Upper lobe of left lung (tissue), 6 donors: ENCODE measurements at regions not wholly inside any gene's neighbourhood (a gene's known extent, or its start where the extent isn't known, plus 50 kb on each side); places are given as distances from the start of the nearest gene placed in this dataset.

ENCODE experiments used
- ATAC-seq, 2 donors: fragments of 200-7000 bp; cut with Tn5 transposase; one replicate each; pipeline ENCODE4 v1.9.1; 2022; ENCODE audit warnings: mild to moderate bottlenecking in 2 of 2, moderate library complexity in 2 of 2; ENCODE audit not compliant: low FRiP score in 2 of 2
- DNase-seq, 2 donors: peaks; one replicate each; pipeline ENCODE4 v3.0.0-alpha.2; 2019 to 2020
- H3K27ac ChIP-seq, 4 donors: fragments of 200-600 bp; sonication (generic); one replicate each; pipeline ENCODE4 v1.5.1; 2016 to 2019
- H3K27me3 ChIP-seq, 4 donors: fragments of 200-600 bp; sonication (generic); one replicate each; pipeline ENCODE4 v1.5.1; 2017 to 2019
- H3K36me3 ChIP-seq, 4 donors: fragments of 200-600 bp; sonication (generic); one replicate each; pipeline ENCODE4 v1.5.1; 2016 to 2019
- H3K4me1 ChIP-seq, 4 donors: fragments of 200-600 bp; sonication (generic); one replicate each; pipeline ENCODE4 v1.5.1; 2018 to 2019
- H3K4me3 ChIP-seq, 4 donors: fragments of 200-600 bp; sonication (generic); one replicate each; pipeline ENCODE4 v1.5.1; 2017 to 2019; ENCODE audit warnings: mild to moderate bottlenecking in 2 of 4, moderate library complexity in 1 of 4
- H3K9me3 ChIP-seq, 4 donors: fragments of 200-600 bp; sonication (generic); one replicate each; pipeline ENCODE4 v1.5.1; 2018 to 2019
- EP300 ChIP-seq, 4 donors: sonication (generic); formaldehyde crosslinking; IDR thresholded peaks; one replicate each; pipeline ENCODE4 v1.5.1; 2017; ENCODE audit warnings: antibody characterized with exemption in 4 of 4, control low read depth in 2 of 4
- POLR2A ChIP-seq, 4 donors: fragments of 450-650 bp; IDR thresholded peaks; one replicate each; pipeline ENCODE4 v1.5.1; 2016 to 2017; ENCODE audit warnings: antibody characterized with exemption in 4 of 4, mild to moderate bottlenecking in 2 of 4
- POLR2AphosphoS5 ChIP-seq, 2 donors: sonication (generic); formaldehyde crosslinking; IDR thresholded peaks; one replicate each; pipeline ENCODE4 v1.5.1; 2017; ENCODE audit warnings: antibody characterized with exemption in 2 of 2
- WGBS, 2 donors: methylation state at CpG; one replicate each; pipeline ENCODE4 v1.1.5; 2017 to 2018; 5-methylcytosine and 5-hydroxymethylcytosine counted together
- TF ChIP-seq, protein P1 (sequence below), 6 experiments: fragments of 450-650 bp in 4 of 6; fragments of 200-600 bp in 2 of 6; sonication (generic) in 2 of 6; IDR thresholded peaks; one replicate each; pipeline ENCODE4 v1.5.1; 2016 to 2019; ENCODE audit warnings: antibody characterized with exemption in 6 of 6
- donor health status: DM: no; HTN: no; CAD: no; lungs with moderate emphysema.
- donor health status: DM: no; HTN: yes; CAD: no; lungs with severe emphysema.

DNA sequence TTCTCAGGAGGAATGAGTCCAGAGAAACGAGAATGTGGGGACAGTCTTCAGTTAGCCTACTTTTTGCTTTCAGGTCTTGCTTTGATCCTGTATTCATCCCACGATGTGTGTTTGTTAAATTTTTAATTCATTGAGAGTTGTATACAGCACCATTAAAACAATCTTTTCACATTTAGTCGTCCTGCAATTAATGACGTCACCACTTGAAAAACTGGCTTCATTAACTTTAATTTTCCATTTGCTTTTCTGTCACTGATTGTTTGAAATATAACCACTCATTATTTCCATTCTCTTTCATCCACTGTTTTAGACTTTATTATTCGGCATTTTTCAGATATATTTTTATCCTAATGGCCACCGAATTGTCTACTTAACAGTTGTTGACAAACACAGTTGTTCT lies 146.9 kb downstream of the TFEC start:
- ATAC-seq (no peak), DNase-seq (no peak)
- H3K27ac ChIP-seq, result no peak overlapping the region
- no peaks in the 10 kb centered on the region for H3K36me3 ChIP-seq
- TF ChIP-seq POLR2A (IDR thresholded peaks at IDR 0.05) (no peak), POLR2AphosphoS5 (IDR thresholded peaks at IDR 0.05) (no peak), EP300 (IDR thresholded peaks at IDR 0.05) (no peak)
- TF ChIP-seq, protein P1, sequence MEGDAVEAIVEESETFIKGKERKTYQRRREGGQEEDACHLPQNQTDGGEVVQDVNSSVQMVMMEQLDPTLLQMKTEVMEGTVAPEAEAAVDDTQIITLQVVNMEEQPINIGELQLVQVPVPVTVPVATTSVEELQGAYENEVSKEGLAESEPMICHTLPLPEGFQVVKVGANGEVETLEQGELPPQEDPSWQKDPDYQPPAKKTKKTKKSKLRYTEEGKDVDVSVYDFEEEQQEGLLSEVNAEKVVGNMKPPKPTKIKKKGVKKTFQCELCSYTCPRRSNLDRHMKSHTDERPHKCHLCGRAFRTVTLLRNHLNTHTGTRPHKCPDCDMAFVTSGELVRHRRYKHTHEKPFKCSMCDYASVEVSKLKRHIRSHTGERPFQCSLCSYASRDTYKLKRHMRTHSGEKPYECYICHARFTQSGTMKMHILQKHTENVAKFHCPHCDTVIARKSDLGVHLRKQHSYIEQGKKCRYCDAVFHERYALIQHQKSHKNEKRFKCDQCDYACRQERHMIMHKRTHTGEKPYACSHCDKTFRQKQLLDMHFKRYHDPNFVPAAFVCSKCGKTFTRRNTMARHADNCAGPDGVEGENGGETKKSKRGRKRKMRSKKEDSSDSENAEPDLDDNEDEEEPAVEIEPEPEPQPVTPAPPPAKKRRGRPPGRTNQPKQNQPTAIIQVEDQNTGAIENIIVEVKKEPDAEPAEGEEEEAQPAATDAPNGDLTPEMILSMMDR (IDR thresholded peaks at IDR 0.05), result no peak
- no peak overlapping the region for H3K4me3 ChIP-seq
- H3K9me3 ChIP-seq, result no peaks in the 10 kb centered on the region
- H3K4me1 ChIP-seq, result no peaks in the 10 kb centered on the region
- H3K27me3 ChIP-seq, result no peaks in the 10 kb centered on the region
- WGBS, 2 donors, result 86 to 94% methylated on average over 6 of the region's 6 CpGs

DNA sequence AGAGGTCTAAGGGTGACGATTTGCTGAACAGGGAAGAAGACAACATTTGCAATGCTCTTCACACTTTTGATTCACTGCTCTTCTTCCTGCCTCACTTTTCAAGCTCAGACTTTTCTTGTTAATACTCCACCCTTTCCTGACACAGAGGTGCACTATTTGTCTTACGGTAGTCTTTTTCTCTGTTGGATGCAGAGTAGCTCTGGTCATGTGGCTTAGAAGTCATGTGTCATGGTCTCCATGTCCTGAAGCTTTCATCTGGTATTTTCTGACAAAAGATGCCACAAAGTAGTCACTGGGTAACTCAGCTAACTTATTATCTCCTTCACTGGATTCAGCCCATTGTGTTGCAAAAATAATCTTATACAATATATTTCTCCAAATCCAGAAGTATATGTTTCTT lies 149.1 kb downstream of the TFEC start:
- Histone ChIP-seq H3K4me3 (no peak overlapping the region), H3K9me3 (no peaks in the 10 kb centered on the region), H3K27ac (no peak overlapping the region), H3K36me3 (no peaks in the 10 kb centered on the region), H3K27me3 (no peaks in the 10 kb centered on the region), H3K4me1 (no peaks in the 10 kb centered on the region)
- 78 to 90% methylated on average over 2 of the region's 2 CpGs for WGBS, 2 donors
- no peak for DNase-seq
- no peak for ATAC-seq
- TF ChIP-seq EP300 (IDR thresholded peaks at IDR 0.05), result no peak
- TF ChIP-seq POLR2A (IDR thresholded peaks at IDR 0.05), result no peak
- TF ChIP-seq, protein P1 (IDR thresholded peaks at IDR 0.05), result no peak
- no peak for TF ChIP-seq POLR2AphosphoS5 (IDR thresholded peaks at IDR 0.05)

DNA sequence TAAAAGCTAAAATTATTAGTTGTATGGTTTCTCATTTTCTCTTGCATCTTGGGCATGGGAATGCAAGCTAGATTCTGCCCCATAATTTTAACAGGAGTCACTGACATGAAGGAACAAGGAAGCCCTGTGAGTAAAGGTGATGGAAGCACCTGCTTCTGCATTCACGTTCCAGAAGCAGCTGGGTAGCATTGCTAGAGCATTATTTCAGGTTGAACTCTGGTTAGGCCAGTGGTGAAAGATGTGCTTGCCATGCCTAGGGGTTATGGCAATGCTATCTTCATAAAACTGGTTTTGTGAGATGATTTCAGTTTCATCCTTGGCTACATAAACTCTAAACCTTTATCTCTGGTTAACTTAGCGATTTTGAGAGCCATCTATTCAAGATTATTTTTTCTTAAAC lies 151.4 kb downstream of the TFEC start:
- H3K4me3 ChIP-seq, result no peak overlapping the region
- ATAC-seq (no peak), DNase-seq (no peak)
- H3K27ac ChIP-seq, result no peak overlapping the region
- TF ChIP-seq POLR2AphosphoS5 (IDR thresholded peaks at IDR 0.05) (no peak), EP300 (IDR thresholded peaks at IDR 0.05) (no peak), POLR2A (IDR thresholded peaks at IDR 0.05) (no peak)
- TF ChIP-seq, protein P1 (IDR thresholded peaks at IDR 0.05), result no peak
- no peaks in the 10 kb centered on the region for H3K27me3 ChIP-seq
- WGBS, 2 donors, result 86 to 87% methylated on average over 2 of the region's 2 CpGs
- no peaks in the 10 kb centered on the region for H3K4me1 ChIP-seq
- H3K9me3 ChIP-seq, result no peaks in the 10 kb centered on the region
- H3K36me3 ChIP-seq, result no peaks in the 10 kb centered on the region

DNA sequence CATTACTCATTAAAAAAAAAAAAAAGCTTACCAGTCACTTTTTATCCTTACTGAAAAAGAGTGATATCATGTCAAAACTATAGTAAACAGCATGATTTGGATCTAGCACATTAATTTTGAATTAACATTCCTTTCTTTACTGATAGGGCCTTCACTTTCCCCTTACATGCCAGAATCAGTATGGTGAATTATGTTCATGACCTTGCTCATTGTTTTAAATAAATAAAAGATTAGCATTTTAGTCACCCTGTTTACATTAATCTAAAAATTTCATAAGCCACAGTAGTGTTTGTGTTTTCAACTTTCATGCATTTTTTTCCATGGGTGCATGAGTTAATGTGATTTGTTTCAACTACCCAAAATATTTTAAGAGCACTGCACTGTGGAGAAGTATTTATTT lies 160.8 kb downstream of the TFEC start:
- Histone ChIP-seq H3K9me3 (no peaks in the 10 kb centered on the region), H3K4me1 (no peaks in the 10 kb centered on the region), H3K4me3 (no peak overlapping the region), H3K27ac (no peak overlapping the region), H3K27me3 (no peaks in the 10 kb centered on the region), H3K36me3 (no peaks in the 10 kb centered on the region)
- no peak for ATAC-seq
- DNase-seq, result no peak
- TF ChIP-seq EP300 (IDR thresholded peaks at IDR 0.05) (no peak), POLR2A (IDR thresholded peaks at IDR 0.05) (no peak), POLR2AphosphoS5 (IDR thresholded peaks at IDR 0.05) (no peak)
- TF ChIP-seq, protein P1 (IDR thresholded peaks at IDR 0.05), result no peak

DNA sequence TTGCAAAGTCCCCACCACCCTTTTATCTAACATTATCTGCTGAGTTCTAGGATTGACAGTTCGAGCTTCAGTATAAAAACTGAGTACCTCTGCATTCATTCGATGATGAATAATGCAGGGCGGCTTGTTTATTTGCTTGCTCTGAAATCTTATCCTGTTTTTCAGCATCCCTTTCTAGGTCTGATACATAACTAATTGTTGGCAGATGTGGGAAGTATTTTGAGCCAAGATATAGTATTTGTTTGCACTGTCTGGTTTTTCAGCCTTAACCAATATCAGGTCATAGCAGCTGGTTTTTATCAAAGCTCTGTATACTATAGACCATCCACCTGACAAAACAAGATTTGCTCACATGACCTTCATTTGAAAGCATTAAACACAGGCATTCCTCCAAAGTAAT lies 161.4 kb downstream of the TFEC start:
- 72 to 85% methylated on average over 3 of the region's 3 CpGs for WGBS, 2 donors
- TF ChIP-seq POLR2A (IDR thresholded peaks at IDR 0.05) (no peak), EP300 (IDR thresholded peaks at IDR 0.05) (no peak), POLR2AphosphoS5 (IDR thresholded peaks at IDR 0.05) (no peak)
- TF ChIP-seq, protein P1 (IDR thresholded peaks at IDR 0.05), result no peak
- Histone ChIP-seq H3K36me3 (no peaks in the 10 kb centered on the region), H3K27me3 (no peaks in the 10 kb centered on the region), H3K4me1 (no peaks in the 10 kb centered on the region), H3K9me3 (no peaks in the 10 kb centered on the region), H3K27ac (no peak overlapping the region), H3K4me3 (no peak overlapping the region)
- ATAC-seq (no peak), DNase-seq (no peak)
